ENCODE measurements at regions not wholly inside any gene's neighbourhood (a gene's known extent, or its start where the extent isn't known, plus 50 kb on each side); places are given as distances from the start of the nearest gene placed in this dataset.
"Not testable (repeated sequence)": the region's sequence is repeated elsewhere in the genome, so short reads cannot be mapped to it uniquely, and the experiment has no call there.

DNA sequence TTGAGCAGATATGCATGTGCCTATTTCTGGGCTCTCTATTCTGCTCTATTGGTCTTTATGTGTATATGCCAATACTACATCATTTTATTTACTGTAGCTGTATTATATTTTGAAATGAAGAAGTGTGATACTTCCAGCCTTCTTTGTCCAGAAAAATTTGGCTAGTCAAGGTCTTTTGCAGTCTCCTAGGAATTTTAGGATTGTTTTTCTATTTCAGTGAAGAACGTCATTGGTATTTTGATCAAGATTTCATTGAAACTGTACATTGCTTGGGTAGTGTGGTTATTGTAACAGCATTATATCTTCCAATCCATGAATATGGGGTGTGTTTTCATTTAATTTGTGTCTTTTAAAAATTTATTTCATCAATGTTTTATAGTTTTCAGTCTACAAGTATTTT is 400.3 kb downstream of the AASDHPPT start:
- in situ Hi-C loops (cut with MboI; ENCODE audit: low sequenced_read_pairs): no loop called here

DNA sequence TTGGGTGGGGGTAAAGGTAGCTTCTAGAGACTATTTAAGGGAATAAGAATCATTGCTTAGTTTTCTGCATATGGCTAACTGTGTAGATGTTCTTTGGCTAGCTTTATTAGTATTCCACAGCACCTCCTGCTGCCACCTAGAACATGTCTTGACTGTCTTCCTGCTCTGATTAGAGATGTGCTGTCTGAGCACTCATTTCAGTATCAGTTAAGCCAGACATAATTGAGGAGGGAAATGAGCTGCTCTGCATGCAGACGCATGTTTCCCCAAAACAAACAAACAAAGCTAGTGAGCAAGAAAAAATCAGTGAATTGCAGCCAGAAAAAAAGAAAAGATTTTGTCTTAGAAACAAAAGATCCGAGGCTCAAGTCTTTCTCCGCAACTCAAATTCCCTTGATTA is 402.2 kb downstream of the AASDHPPT start:
- in situ Hi-C loops (cut with MboI; ENCODE audit: low sequenced_read_pairs): no loop called here

DNA sequence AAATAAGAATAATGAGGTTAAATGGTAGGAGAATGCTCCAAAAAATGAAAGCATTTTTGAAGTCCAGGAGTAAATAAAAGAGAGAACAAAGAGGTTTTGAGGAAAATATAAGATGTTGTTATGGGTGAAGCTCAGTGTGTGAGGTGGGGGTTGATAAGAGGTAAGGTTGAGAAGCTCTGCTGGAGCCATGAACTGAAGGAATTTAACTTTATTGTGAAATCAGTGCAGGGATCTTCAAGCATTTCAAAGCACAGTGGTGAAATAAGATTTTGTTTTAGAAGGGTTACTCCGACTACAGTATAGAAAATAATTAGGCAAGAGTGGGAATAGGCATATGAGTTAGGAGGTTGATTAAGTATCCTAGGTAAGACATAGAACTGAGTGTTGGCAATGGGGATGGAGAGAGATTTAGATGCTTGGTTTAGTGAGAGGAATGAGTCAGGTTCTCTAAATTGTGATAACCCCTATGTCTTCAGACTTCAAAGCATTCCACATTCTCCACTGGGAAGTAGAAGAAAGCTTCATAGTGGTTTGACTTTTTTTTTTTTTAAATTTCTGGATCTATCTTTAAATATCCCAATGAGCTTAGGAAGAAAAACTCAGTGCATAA is 403.2 kb downstream of the AASDHPPT start:
- in situ Hi-C loops (cut with MboI; ENCODE audit: low sequenced_read_pairs): no loop called here

DNA sequence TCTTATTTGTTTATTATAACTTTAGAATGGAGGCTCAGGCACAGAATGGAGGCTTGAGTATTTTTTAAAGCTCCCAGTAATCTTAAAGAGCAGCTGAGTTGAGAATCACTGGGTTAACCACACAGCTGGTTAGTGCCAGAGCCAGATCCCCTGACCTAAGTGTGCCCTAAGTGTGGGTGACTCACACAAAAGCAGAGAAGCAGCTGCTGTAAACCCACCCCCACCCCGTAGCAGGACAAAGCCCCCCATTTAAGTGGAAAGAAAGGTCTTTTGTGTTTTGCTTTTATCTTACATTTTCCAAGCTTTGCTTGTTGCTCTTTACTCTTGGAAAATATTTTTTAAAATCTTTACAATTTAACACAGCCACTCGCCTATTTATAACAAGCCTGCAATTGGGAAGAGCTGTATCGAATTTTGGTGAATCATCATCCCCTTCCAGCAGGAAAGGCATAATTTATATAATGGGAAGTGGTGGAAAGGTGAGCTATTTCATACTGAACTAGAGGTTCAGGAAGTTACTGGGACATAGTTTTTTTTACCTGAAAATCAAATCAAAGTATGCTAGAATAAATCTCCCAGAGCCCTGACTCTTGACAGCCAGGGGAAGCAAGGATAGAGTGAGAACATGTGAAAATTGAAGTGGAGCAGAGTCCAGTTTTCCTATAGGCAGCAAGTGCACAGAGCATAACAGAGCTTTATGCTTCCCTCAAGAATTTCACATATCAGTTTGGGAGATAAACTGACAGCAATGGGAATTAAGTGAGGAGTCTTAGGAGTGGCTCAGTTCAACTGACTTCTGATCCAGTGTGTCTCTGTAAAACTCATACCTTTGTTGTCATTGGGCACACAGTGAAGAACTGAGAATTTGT is 405.7 kb downstream of the AASDHPPT start:
- in situ Hi-C loops (cut with MboI; ENCODE audit: low sequenced_read_pairs): no loop called here

DNA sequence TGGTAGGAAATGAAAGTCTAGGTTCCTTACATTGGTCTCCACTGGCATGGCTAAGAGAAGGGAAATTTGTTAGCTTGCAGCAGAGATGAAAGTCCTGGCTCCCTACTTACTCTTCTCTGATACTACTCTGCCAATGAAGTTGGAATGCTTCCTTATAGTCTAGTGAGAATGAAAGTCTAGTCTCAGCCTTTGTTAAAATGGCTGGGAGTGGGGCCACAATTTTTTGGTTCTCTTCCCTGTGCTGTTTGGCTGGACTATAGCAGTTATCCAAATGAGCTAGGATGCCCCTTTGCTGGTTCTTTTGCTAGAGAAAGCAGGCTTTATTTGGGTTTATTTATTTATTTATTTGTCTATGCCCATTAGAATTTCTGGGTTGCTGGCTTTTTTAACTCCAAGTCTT is 414.3 kb downstream of the AASDHPPT start:
- in situ Hi-C loops (cut with MboI; ENCODE audit: low sequenced_read_pairs): no loop called here

DNA sequence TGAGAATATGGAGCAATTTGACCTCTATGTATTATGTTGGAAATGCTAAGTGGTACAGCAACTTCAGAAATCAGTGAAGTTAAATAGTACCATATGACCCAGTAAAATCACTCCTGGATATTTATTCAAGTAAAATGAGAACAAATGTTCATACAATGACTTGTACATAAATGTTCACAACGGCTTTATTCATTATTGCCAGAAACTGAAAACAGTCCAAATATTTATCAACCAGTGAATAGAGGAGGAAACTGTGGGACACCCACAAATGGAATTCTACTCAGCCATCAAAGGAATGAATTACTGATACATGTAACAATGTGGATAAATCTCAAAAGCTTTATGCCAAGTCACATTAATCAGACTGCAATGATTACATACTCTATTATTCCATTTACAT is 416.3 kb downstream of the AASDHPPT start:
- in situ Hi-C loops (cut with MboI; ENCODE audit: low sequenced_read_pairs): no loop called here

DNA sequence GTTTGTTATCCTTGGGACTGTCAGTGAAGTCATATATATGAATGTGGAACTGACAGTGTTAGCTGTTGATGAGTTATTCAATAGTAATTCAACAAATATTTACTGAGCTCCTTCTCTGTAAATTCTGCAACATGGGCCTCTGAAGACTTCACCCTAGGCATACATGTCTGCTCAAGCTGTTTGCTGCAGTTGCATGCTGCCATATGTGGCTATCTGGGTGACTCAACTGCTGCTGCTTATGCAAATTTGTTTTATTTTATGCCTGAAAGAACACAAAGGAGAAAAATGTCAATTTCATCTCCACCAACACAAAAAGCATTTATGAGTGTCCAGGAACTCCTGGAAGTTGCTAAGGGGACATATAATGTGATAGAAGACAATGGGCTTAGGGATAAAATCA is 417.6 kb downstream of the AASDHPPT start:
- in situ Hi-C loops (cut with MboI; ENCODE audit: low sequenced_read_pairs): no loop called here

DNA sequence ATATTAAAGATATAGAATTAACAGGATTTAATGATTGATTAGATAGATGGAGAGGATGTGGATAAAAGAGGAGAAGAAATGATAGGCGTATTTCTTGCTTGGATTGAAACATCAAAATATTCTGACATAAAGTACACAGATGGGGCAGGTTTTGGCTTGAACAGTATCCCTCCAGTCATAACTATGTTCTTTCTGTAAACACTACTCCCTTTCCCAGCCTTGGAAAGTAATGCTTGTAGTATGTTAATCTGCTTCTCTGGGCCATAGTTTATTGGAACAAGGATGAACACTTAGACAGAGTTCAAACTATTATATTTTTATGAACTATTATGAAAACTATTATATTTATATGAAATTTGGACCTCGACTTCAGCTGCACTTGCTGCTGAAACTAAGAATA is 419.2 kb downstream of the AASDHPPT start:
- in situ Hi-C loops (cut with MboI; ENCODE audit: low sequenced_read_pairs): no loop called here

DNA sequence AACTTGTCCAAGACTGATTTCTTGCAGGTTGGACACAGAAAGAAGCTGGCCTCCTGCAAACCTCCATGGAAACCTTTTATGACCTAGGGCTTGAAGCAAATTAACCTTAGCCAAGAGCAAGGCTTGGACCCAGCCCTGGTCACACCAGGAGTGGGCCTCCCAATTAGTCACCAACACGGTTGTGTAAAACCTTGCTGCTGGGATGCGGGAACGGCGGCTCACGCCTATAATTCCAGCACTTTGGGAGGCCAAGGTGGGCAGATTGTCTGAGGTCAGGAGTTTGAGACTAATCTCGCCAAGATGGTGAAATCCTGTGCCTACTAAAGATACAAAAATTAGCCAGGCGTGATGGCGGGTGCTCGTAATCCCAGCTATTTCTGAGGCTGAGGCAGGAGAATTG is 419.9 kb downstream of the AASDHPPT start:
- in situ Hi-C loops (cut with MboI; ENCODE audit: low sequenced_read_pairs): no loop called here

DNA sequence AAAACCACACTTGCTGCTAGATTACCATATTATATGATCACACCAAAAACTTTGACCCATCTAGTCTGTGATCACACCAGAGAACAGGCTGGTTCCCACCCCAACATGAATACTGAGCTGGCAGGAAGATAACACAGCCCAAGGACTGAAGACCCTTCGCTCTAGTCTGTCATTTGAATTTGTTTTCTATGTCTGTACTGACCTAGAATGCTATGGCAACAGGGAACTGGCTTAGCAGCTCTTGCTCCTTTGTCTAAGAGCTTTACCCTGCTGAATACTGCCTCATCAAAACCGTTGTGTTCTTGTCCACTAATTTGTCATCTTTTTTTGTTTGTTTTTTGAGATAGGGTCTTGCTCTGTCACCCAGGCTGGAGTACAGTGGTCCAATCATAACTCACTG is 420.4 kb downstream of the AASDHPPT start:
- in situ Hi-C loops (cut with MboI; ENCODE audit: low sequenced_read_pairs): no loop called here

DNA sequence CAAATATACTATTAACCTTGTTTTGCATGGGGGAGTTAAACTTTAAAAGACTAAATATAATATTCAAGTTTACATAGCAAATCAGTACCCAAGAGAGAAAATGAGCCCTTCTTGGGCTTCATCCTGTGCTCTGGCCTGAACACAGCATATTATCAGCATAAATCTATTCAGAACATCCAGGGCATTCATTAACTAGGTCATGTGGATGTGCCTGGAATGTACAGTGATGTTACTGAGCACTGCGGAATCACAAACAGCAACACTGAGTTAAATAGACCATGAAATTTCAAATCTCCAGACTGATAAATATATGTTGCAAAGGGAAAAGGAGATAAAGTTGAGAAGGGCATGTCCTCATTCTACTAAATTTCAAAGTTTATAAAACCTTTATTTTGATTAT is 426.4 kb downstream of the AASDHPPT start:
- in situ Hi-C loops (cut with MboI; ENCODE audit: low sequenced_read_pairs): no loop called here

DNA sequence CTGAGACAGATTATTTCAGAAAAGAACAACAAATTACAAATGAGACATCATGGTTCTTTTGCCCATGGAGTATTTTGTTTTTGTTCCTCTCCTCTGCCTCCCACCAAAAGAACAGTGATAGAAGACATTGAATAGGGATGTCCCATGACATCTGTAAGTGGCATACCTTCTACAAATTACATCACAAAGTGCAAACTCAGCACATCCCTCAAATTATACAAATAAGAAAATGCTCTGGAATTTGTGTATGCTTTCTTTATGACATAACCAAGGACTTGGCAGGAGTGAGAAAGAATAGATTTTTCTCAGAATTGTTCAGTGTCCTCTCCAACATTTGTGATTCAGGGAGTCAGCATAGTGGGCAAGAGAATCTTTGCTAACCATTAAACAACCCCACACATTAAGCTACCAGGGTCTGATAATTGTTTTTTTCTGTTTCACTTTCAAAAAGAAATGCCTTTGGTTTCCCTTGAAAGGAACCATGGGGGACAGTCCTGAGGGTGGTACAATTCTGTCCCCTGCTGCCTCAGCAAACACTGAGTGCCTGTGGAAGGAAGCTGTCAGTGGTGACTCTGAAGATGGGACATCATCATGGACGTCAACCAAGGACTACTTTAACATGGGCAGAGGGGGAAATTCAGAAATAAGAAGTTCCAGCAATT is 430.3 kb downstream of the AASDHPPT start:
- in situ Hi-C loops (cut with MboI; ENCODE audit: low sequenced_read_pairs): no loop called here

DNA sequence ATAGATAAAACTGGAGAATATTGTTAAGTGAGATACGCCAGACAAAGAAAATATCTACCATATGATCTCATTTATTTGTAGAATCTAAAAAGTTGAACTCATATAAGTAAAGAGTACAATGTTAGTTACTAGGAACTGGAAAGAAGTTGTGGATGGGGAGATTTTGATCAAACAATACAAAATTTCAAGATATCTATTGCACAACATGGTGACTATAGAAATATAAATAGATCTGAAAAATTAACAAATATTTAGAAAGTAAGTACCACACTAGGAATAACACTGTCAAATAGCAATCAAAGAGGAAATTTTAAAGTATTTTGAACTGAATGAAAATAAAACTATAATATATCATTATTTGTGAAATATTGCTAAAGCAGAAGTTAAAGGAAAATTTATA is 437.2 kb downstream of the AASDHPPT start:
- in situ Hi-C loops (cut with MboI; ENCODE audit: low sequenced_read_pairs): no loop called here

DNA sequence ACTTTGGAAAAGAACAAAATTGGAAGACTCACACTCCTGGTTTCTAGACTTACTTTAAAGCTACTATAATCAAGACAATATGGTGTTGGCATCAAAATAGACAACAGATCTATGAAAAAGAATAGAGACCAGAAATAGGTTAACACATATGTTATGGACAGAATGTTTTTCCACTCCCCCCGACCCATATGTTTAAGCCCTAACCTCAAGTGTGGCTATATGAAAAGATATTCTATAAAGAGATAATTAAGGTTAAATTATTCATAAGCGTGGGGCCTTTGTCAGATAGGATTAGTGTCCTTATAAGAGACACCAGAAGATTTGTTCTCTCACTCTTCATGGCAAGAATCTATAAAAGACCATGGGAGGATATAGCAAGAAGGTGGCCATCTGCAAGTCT is 440.0 kb downstream of the AASDHPPT start:
- in situ Hi-C loops (cut with MboI; ENCODE audit: low sequenced_read_pairs): no loop called here

DNA sequence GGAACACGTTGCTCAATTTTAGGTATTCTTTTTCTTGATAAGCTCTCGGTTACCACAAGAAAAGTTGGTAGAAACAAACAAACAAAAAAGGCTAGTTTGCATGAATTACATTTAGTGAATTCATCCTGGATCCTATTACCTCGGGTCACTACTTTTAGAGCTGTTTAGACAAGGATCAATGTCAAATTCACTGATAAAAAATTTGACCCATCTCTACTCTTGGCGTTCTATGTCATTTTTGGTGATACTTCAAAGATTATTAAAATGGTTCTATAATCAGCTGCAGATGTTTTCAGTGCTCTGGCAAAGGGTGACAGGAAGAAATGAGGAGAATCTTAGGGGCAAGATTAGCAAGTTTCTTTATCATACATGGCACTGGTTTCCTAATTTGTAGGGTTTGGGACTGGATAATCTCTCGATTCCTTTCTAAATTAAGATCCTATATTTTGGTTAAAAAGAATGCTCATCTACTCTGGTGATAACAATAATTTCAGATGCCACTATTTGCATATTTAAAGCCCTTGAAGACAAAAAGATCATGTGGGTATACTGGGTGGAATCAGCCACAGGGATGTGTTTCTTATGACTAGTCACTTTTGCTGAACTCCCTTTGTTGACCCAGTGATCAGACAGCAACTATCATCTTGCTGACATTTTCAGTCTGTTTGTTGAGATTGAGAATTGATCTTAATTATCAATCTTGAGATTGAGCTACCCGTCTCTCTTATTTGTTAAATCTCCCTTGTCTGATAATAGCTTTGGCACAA is 442.9 kb downstream of the AASDHPPT start:
- in situ Hi-C loops (cut with MboI; ENCODE audit: low sequenced_read_pairs): no loop called here

DNA sequence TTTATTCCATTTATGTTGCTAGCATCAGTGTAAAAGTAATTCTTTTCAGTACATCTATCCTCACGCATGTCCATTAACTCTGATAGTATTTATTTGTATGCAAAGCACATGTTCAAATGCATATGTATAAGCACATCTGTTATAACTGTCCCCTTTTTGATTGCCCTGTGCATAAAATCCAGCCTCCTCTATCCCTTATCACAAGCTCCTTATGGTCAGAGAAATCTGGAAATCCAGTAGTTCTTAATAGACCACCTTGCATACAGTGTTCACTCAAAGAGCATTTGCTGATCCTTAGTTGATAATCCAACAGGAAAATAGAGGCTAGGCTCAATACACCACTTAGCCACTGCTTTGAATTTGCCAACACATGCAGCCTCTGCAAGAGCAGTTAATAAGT is 443.5 kb downstream of the AASDHPPT start:
- in situ Hi-C loops (cut with MboI; ENCODE audit: low sequenced_read_pairs): no loop called here

DNA sequence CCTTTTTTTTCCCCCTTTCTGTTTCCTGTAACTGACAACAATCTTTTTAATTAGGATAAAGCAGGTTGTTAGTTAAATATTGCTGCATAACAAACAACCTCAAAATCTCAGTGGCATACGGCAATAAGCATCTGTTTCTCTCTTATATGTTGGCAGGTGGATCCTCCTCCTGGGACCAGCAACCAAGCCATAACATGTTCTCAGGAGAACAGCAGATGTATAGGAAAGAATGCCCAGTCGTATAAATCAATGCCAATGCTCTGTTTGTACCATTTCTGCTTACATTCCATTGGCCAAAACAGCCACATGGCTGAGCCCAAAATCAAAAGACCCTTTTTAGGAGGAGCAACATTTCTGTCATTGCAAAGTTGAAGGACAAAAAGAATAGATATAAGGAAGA is 445.7 kb downstream of the AASDHPPT start:
- in situ Hi-C loops (cut with MboI; ENCODE audit: low sequenced_read_pairs): no loop called here

DNA sequence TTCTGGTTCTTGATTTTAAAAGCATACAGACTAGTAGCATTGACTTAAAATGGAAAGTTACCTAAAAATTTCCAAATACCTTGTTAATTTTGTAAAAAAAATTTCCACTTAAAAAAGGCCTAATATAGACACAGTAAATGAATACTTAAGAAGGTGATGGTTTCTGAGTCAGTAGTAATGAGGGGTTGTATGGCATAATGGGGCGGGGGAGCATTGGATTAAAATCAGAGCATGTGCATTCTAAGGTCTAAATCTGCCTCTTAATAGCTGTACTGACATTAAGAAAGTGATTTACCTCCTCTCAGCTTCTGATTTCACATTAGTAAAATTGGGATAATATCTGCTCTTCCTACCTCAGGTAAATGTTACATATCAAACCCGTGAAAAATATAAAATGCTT is 446.5 kb downstream of the AASDHPPT start:
- in situ Hi-C loops (cut with MboI; ENCODE audit: low sequenced_read_pairs): no loop called here

DNA sequence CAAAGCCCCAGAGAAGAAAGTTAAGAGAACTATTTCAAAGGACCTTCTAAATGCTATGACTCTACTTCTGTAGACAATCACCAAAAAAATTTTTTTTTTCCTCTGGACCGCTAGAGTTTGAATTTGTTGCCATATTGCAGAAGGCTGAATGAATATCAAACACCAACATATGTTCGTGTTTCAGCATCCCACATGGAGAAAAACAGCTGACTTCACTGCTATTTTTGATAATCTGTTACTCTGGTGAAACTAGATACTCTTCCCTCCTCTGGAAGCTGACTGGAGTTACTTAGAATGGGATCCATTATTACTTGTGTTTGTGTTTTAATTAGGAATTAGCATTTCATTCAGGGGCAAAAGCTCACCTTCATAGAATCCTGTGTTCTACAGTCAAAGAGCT is 447.0 kb downstream of the AASDHPPT start:
- in situ Hi-C loops (cut with MboI; ENCODE audit: low sequenced_read_pairs): no loop called here

DNA sequence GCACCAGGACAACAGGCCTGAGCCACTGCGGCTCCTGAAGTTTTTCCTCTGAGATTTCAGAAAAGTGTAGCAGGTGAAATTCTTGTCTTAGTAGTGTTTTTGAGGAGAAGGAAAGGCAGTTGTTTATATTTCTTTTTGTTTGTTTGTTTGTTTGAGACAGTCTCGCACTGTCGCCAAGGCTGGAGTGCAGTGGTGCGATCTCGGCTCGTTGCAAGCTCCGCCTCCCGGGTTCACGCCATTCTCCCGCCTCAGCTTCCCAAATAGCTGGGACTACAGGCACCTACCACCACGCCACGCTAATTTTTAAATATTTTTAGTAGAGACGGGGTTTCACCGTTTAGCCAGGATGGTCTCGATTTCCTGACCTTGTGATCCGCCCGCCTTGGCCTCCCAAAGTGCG is 454.2 kb downstream of the AASDHPPT start:
- in situ Hi-C loops (cut with MboI; ENCODE audit: low sequenced_read_pairs): not testable (repeated sequence)

DNA sequence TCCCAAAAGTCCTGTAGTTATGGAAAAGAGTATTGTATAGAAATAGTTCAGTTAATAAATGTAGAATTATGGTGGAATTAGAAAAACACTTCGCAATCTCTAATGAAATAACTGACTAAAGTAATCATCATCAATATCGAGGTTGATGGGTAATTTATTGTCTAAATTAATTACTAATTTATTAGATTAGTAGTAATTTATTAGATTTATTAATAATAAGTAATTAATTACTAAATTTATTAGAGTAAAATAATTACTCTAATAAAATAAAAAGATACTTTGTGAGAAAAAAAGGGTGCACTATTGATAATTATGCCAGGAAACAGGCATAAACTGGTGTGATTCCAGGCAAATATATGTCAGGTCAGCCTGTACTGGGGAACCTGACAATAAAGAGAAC is 455.6 kb downstream of the AASDHPPT start:
- in situ Hi-C loops (cut with MboI; ENCODE audit: low sequenced_read_pairs): no loop called here

All from HL-60/S4 treated with retinoic acid at 250 ng/mL for 4 days and 3 days (cell line).